OCI-M2 (cell line): ENCODE measurements at regions not wholly inside any gene's neighbourhood (a gene's known extent, or its start where the extent isn't known, plus 50 kb on each side); places are given as distances from the start of the nearest gene placed in this dataset.

Source experiments
- DNase-seq: peaks from one replicate; lab custom pipeline; 2025; ENCODE audit not compliant: unreplicated experiment; lab: John Stamatoyannopoulos, UW

DNA sequence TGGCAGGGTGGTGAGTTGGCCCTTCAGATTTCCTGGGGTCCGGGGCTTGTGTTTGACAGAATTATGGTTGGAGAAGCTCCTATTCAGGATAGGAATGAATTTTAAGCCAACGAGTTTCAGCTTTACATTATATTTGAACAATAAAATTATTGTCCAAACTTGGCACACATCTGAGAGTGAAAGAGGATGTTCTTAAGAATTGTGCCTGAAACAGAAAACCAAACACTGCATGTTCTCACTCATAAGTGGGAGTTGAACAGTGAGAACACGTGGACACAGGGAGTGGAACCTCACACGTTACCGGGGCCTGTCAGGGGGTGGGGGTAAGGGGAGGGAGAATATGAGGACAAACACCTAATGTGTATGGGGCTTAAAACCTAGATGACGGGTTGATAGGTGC is 111.8 kb upstream of the ACTBL2 start:
- DNase-seq = no peak

DNA sequence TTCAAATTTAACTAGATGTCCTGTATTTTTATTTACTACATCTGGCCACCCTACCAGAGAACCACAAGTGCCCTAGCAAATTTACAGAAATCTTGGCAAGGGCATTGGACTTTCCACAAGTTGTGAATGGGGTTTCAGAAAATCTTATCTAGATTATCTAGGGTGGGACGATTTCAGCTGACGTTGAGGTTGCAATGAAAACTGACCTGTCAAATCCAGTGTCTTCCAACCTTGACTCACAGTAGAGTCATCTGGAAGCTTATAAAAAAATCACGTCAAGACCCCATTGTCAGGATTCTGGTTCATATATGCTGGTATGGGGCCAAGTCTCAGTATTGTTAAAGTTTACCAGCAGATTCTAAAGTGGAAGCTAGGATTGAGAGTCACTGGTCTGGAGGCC is 109.6 kb upstream of the ACTBL2 start:
- DNase-seq = no peak

GRCh38 chr5:57586649-57587048 is 104.0 kb upstream of the ACTBL2 start:
- DNase-seq = no peak

DNA sequence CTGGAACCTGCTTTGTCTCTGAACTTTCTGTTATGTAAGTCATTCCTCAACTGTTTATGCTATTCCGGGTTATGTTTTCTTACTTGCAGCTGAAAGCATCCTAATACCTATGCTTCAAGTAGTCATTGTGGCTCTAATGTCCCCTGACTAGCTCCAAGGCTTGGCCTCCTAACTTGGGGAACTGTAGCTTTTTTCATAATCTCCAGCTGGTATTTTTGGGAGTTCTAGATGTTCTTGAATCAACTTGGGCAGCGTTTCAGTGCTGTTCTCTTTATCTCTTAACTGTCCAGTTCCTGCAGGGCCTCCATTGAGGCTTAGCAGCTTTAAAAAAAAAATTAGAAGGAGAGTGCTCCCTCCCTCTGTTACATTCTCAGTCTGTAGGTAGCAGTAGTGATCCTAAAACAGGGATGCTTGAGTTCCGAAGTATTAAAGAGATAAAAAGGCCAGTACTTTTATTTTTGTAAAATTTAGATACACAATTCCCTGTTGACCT is 100.0 kb upstream of the ACTBL2 start:
- DNase-seq = no peak

DNA sequence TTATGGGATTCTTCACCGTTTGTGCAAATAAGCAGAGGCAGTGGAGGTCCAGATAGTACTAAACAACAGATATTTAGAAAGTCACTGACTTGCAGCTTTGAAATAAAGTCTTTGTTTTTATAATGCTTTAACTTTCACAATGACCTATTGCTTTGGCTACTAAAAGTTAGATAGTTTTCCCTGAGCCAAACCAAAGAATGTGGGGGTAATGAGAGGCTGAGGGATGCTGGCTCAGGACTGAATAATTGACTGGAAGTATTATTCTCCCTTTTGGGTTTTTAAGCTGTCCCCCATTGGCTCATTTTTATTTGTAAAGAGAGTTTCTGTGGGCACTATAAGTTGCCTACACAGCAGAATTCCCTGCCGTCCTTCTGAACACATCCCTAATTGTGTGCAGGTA is 99.2 kb upstream of the ACTBL2 start:
- no peak for DNase-seq

DNA sequence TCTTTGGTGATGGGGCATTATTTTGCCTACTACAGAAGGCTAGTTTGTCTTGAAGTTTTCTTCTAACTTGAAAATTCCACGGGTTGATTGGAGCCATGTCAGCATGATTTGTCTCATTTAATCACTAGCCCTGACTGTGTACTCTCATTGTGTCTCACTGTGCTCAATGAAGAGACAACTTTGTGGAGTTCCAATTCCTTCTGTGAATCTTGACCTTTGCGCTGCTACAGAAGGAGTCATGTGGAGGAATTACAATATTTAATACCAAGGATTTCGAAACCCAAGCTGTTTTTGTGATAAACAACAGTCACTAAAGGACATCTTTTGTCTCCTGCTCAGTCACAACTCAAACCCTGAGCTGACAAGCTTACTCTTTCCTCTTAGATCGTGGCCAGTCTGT is 98.6 kb upstream of the ACTBL2 start:
- DNase-seq = no peak

DNA sequence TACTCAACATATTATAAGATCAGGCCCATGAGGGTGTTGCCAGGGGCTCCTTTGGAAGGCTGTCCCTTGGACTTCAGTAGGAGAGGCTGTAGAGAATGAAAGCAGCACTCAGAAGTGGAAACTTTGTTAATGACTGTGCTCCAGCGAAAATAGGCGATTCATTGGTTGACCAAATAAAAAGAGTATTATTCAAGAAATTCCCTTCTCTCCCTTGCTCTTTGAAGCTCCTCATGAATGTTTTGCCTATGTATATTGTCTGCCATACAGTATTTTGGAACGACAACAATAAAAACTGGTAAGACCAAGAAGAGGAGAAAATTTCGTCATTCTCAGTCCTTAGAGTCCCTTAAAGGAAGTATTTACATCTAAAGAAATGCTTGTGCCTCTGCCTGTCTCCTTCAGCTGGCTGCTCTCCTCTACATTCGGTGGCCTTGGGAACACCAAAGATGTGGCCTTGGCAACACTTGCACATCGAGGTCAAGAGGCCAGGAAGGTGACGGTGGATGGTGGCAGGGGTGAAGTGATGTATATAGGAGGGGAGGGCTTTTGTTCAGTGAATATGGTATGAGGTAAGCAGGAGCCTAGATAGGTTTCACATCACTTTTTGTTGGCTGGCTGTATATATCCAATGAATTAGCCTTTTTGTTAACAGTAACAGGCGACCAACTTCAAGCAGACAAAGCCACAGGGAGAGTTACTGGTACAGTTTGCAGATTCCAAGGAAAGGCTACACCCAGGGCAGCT is 95.0 kb upstream of the ACTBL2 start:
- DNase-seq = no peak

- no peak for DNase-seq
These were observed 93.7 kb upstream of the ACTBL2 start for GRCh38 chr5:57576317-57576716.

DNA sequence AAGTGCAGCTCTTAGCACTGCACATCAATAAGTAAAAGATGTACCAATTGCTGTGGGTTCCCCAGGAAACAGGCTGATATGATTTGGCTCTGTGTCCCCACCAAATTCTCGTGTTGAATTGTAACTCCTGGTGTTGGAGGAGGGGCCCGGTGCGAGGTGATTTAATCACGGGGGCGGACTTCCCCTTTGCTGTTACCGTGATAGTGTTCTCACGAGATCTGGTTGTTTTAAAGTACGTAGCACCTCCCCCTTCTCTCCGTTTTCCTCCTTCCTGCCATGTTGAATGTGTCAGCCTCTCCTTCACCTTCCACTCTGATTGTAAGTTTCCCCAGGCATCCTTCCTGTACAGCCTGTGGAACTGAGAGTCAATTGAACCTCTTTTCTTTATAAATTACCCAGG is 93.2 kb upstream of the ACTBL2 start:
- no peak for DNase-seq

DNA sequence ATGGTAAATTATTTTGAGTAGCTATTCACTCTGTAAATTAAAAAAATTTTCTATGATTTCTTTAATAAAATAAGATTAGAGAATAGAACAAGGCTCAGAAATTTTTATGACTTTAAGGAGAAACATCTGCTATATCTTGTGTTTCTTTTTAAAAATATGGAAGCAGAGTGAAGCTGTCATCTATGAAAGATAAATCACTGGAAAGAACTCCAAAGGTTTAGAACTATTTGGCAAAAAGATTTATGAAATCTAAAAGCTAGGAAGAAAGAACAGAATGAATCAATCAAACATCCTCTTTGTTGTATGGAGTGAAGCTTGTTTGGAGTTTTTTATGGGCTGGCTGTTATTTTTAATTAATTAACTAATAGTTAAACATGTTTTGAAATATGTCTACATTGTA is 89.8 kb upstream of the ACTBL2 start:
- DNase-seq = no peak

DNA sequence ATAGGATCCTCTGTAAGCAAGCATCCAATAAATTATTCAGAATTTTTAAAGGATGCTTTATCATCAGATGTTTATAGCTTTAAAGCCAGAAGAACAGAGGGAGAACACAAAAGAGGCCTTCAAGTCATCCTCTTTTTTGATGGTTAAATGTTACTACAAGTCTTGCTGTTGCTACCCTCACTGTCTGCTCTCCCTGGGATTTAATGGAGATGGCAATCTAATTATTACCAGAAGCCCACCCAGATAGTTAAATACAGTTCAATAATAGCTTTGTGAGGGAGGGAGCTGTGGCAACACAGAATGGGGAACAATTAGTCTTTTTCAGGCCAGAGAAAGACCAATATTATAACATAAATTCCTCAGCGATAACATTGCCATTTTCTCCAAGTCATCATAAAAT is 87.0 kb upstream of the ACTBL2 start:
- DNase-seq = no peak

DNA sequence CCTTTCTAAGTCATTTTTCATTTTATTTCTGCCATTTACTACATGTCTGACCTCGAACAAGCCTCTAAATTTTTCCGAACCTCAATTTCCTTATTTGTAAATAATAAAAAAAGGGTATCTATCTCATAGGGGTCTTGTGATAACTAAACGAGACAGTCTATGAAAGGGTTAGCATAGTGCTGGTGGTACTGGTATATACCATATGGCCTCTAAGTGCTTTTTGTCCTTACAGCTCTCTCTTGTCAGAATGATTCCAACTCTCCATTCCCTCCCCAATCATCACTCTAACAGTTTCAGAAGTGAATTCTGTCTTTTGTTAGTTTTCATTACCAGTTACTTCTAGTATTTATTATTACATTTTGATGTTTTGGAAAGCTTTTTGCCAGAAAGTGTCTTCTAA is 85.5 kb upstream of the ACTBL2 start:
- DNase-seq = no peak

DNA sequence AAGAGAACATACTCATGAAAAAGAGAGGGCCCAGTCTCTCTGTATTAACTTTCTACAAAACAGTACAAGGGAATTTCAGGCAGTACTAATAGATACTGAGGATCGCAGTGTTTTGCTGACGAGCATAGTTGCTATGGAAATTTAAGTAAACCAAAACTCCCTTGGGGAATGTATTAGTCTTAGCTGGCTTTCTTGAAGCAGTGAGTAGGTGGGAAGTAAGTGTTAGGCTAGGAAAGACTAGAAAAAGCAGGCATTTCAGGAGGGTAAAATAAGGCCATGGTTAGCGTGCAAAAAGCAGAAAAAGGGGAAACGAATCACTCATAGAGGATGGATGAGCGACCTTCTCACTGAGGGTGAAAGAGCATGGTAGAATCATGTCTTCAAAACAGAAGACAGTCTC is 84.3 kb upstream of the ACTBL2 start:
- DNase-seq = no peak

GRCh38 chr5:57561231-57561842 is 78.7 kb upstream of the ACTBL2 start:
- no peak for DNase-seq

DNA sequence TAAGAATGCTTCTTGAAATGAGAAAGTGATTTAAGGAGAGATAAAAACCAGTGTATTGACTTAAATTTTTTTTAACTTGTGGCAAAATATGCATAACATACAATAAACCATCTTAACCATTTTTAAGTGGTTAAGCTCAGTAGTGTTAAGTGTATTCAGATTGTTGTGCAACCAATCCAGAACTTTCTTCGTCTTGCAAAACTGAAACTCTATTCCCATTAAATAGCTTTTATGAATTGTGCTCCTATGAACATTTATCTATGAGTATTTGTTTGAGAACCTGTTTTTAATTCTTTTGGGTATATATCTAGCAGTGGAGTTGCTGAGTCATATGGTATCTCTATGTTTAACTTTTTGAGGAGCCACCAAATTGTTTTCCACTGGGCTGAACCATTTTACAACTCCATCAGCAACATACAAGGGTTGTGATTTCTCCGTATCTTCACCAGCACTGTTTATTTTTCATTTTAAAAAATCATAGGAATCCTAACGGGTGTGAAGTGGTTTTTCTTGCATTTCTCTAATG is 76.6 kb upstream of the ACTBL2 start:
- no peak for DNase-seq

DNA sequence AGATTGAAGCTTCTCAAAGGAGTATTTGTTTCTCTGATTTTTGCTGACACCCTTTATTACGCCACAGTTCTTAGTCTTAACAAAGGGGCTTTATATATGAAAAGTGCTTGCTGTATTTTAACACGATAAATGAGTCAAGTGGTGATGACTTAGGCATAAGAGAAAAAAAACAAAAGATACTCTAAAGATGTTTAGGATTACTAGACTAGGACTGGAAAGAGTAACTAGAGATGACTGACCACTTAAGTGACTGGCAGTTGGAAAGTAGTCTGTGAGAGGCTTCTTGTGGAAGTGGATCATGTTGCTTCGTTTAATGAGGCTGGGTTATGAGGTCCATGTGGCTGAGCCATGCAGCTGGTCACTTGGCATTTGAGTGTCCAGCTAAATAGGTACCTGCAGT is 69.4 kb upstream of the ACTBL2 start:
- DNase-seq = no peak

DNA sequence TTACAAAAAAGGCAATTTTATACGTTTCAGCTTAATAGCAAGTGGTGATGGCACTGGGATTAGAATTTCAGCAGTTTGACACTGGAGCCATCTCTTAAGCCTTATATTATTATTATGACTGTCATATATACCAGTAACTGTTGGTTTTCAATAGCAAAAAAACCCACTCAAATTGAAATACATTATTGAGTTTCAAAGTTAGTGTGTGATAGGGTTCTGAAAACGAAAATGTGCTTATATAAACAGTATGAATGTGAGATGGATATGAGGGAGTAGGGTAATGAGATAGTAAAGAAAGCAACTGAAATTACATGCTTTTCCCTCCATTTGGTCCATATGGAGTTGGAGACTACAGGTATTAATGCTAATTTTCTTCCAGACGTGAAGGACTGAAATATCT is 68.6 kb upstream of the ACTBL2 start:
- DNase-seq = no peak

GRCh38 chr5:57550132-57550531 is 67.5 kb upstream of the ACTBL2 start:
- DNase-seq = no peak

DNA sequence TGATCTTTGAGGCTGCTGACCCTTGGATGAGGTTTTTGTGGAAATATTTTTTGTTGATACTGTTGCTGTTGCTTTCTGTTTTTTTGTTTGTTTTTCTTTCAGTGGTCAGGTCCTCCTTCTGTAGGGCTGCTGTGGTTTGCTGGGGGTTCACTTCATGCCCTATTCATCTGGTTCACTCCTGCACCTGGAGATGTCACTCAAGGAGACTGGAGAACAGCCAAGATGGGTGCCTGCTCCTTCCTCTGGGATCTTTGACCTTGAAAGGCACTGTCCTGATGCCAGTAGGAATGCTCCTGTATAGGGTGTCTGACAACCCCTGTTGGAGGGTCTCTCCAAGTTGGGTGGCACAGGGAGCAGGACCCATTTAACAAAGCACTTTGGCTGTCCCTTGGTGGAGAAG is 67.0 kb upstream of the ACTBL2 start:
- no peak for DNase-seq

GRCh38 chr5:57540823-57541222 is 58.2 kb upstream of the ACTBL2 start:
- DNase-seq = no peak

DNA sequence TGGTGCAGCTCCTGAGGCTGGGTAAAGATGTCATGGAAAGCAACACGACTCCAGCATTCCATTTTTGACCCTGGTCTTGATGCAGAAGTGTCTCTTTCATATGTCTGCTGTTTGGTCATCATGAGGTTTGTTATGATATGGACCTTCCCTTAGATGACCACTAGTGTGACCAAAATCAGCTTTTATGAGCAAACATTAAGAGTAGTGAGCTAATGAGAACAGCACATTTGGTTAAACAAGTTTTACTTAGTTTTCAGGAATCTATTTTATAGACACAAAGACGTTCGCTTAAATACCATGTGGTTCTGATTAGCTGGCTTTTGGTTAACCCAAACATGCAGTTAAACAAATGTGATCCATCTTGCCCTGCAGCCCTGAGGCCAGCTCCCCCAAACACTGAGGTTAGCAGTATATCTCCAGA is 56.7 kb upstream of the ACTBL2 start:
- DNase-seq = no peak

DNA sequence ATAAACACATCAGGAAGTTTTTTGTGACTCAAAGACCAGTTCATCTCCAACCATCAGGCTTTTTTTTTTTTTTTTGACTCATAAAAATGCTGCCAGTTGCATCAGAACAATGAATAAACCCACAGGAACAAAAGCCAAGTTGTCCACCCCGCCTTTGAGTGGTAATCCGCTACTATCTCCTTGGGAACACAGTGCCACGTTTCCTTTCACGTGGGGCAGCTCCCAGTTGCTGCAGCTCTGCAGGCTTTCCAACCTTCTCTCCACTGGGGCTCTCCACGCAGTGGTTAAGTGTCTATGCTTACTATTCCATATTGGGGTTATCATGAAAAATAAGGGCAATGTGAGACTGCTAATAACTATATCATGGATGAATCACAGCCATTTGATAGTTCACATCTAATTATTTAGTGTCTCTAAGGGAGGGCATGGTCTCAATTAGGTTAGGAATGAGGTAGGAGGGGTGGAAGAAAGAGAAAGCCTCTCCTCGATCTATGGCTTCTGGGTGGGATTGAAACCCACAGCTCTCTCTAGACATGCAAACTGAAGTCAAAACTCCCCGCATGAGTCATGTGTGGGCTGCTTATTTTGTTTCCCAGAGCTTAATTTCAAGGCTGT is 55.8 kb upstream of the ACTBL2 start:
- no peak for DNase-seq
